Cardiac fibroblast (primary cell): ENCODE measurements at regions not wholly inside any gene's neighbourhood (a gene's known extent, or its start where the extent isn't known, plus 50 kb on each side); places are given as distances from the start of the nearest gene placed in this dataset.

ENCODE experiments used
- DNase-seq, 2 donors: peaks; one replicate each; pipeline versions ENCODE4 v3.0.0 to v3.0.0-alpha.2; 2010; ENCODE audit warnings: low read depth in 2 of 2
- H3K4me3 ChIP-seq, 2 donors: replicated peaks in 1 of 2; 1 replicate in 1 of 2; 2 replicates in 1 of 2; pipeline ENCODE4 v1.5.1; 2011; ENCODE audit warnings: low read depth in 2 of 2, low read length in 2 of 2, mild to moderate bottlenecking in 2 of 2, moderate library complexity in 1 of 2
- CTCF ChIP-seq: IDR thresholded peaks from one replicate; pipeline ENCODE4 v1.5.1; 2011; ENCODE audit warnings: low read depth, mild to moderate bottlenecking, low read length, inconsistent platforms

- no peak overlapping the region for H3K4me3 ChIP-seq
- TF ChIP-seq CTCF: no peak
- no peak for DNase-seq
These were observed 521.8 kb upstream of the DIPK2B start for GRCh38 chrX:45722471-45722870.

- DNase-seq: no peak
These were observed 519.2 kb upstream of the DIPK2B start for GRCh38 chrX:45719751-45720501.

GRCh38 chrX:45718676-45719075, 518.0 kb upstream of the DIPK2B start:
- TF ChIP-seq CTCF: no peak
- DNase-seq: no peak
- no peak overlapping the region for H3K4me3 ChIP-seq

More at GRCh38 chrX:45719751-45720501, 519.2 kb upstream of the DIPK2B start:
- H3K4me3 ChIP-seq: no peak overlapping the region
- no peak for TF ChIP-seq CTCF

GRCh38 chrX:45716750-45717149, 516.1 kb upstream of the DIPK2B start:
- peak in 1 of 2 donors; percentile 61 for DNase-seq

GRCh38 chrX:45715748-45716147, 515.1 kb upstream of the DIPK2B start:
- no peak overlapping the region for H3K4me3 ChIP-seq
- peak in 1 of 2 donors; percentile 79 for DNase-seq
- TF ChIP-seq CTCF: no peak

More at GRCh38 chrX:45716750-45717149, 516.1 kb upstream of the DIPK2B start:
- no peak for TF ChIP-seq CTCF
- no peak overlapping the region for H3K4me3 ChIP-seq

GRCh38 chrX:45714866-45715265, 514.2 kb upstream of the DIPK2B start:
- peak; percentile 52 to 80 for DNase-seq
- TF ChIP-seq CTCF: no peak
- H3K4me3 ChIP-seq: no peak overlapping the region
